ENCODE measurements at regions not wholly inside any gene's neighbourhood (a gene's known extent, or its start where the extent isn't known, plus 50 kb on each side); places are given as distances from the start of the nearest gene placed in this dataset.

DNA sequence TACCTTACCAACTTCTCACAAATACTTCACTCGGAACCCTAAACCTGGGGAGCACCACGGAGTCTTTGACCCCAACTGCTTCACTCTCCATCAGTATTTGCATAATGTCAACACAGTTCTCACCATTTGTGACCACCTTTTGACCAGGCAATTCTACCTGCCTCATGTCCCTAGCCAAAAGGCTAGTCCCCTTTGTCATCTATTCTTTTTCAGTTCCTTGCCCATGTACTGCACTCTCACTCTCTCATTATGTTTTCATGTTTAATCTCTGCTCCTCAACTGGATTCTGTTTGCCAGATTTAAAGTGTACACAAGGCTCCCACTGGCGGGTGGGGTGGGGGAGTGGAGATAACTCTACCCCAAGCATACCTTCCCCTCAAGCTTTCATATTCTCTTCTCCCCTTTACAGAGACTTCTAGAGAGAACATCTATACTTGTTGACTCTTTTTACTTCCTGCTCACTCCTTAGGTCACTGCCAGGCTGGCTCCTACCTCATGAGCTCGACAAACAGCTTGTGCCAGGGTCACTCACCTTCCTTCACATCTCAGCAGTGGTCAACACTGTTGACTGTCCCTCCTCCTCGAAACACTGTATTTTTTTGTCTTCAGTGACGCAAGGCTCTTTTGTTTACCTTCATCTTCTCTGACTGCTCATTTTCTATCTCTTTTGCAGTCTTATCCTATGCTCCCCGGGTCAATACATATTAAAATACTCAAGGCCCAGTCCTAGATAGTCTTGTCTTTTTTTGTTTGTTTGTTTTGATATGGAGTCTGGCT lies 88.7 kb upstream of the MAP4K3 start (continued):
- TF ChIP-seq, protein P1, sequence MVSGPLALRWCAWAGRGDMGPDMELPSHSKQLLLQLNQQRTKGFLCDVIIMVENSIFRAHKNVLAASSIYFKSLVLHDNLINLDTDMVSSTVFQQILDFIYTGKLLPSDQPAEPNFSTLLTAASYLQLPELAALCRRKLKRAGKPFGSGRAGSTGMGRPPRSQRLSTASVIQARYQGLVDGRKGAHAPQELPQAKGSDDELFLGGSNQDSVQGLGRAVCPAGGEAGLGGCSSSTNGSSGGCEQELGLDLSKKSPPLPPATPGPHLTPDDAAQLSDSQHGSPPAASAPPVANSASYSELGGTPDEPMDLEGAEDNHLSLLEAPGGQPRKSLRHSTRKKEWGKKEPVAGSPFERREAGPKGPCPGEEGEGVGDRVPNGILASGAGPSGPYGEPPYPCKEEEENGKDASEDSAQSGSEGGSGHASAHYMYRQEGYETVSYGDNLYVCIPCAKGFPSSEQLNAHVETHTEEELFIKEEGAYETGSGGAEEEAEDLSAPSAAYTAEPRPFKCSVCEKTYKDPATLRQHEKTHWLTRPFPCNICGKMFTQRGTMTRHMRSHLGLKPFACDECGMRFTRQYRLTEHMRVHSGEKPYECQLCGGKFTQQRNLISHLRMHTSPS (CRISPR knock-in tag; IDR thresholded peaks at IDR 0.05; ENCODE audit: low read depth), result peak; percentile 33; the same call in 1 of the 2 replicates
- TF ChIP-seq U2AF1 (optimal IDR thresholded peaks at IDR 0.05; ENCODE audit: low read depth, low read length) (no peak), MEF2D (CRISPR knock-in tag; IDR thresholded peaks at IDR 0.05) (no peak), CC2D1A (CRISPR knock-in tag; IDR thresholded peaks at IDR 0.05) (no peak), ZKSCAN8 (CRISPR knock-in tag; IDR thresholded peaks at IDR 0.05; ENCODE audit: borderline replicate concordance) (no peak; the same call in 1 of the 2 replicates), MIER3 (CRISPR knock-in tag; IDR thresholded peaks at IDR 0.05; ENCODE audit: borderline replicate concordance) (peak; percentile 54; the same call in 1 of the 2 replicates), SIX1 (CRISPR knock-in tag; IDR thresholded peaks at IDR 0.05; ENCODE audit: borderline replicate concordance) (no peak), ZNF557 (CRISPR knock-in tag; IDR thresholded peaks at IDR 0.05) (no peak), ZNF251 (CRISPR knock-in tag; IDR thresholded peaks at IDR 0.05) (no peak), MTA1 (CRISPR knock-in tag; IDR thresholded peaks at IDR 0.05; ENCODE audit: borderline replicate concordance) (no peak), RARA (CRISPR knock-in tag; IDR thresholded peaks at IDR 0.05) (peak; percentile 63; the same call in 1 of the 2 replicates), ZBTB1 (CRISPR knock-in tag; IDR thresholded peaks at IDR 0.05; ENCODE audit: borderline replicate concordance) (no peak), ZNF354B (CRISPR knock-in tag; IDR thresholded peaks at IDR 0.05) (no peak), RFX5 (IDR thresholded peaks at IDR 0.05; ENCODE audit: low read depth, low read length) (no peak), ZNF569 (CRISPR knock-in tag; IDR thresholded peaks at IDR 0.05; ENCODE audit: borderline replicate concordance) (no peak), CBX5 (CRISPR knock-in tag; IDR thresholded peaks at IDR 0.05; ENCODE audit: borderline replicate concordance) (0 out of 2 replicates have a peak, but pooled peaks have one; percentile 48)
- TF ChIP-seq, protein P2, sequence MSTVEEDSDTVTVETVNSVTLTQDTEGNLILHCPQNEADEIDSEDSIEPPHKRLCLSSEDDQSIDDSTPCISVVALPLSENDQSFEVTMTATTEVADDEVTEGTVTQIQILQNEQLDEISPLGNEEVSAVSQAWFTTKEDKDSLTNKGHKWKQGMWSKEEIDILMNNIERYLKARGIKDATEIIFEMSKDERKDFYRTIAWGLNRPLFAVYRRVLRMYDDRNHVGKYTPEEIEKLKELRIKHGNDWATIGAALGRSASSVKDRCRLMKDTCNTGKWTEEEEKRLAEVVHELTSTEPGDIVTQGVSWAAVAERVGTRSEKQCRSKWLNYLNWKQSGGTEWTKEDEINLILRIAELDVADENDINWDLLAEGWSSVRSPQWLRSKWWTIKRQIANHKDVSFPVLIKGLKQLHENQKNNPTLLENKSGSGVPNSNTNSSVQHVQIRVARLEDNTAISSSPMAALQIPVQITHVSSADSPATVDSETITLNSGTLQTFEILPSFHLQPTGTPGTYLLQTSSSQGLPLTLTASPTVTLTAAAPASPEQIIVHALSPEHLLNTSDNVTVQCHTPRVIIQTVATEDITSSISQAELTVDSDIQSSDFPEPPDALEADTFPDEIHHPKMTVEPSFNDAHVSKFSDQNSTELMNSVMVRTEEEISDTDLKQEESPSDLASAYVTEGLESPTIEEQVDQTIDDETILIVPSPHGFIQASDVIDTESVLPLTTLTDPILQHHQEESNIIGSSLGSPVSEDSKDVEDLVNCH (CRISPR knock-in tag; IDR thresholded peaks at IDR 0.05), result no peak
- TF ChIP-seq, protein P3, sequence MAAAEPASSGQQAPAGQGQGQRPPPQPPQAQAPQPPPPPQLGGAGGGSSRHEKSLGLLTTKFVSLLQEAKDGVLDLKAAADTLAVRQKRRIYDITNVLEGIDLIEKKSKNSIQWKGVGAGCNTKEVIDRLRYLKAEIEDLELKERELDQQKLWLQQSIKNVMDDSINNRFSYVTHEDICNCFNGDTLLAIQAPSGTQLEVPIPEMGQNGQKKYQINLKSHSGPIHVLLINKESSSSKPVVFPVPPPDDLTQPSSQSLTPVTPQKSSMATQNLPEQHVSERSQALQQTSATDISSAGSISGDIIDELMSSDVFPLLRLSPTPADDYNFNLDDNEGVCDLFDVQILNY (CRISPR knock-in tag; conservative IDR thresholded peaks at IDR 0.05), result no peak
- TF ChIP-seq, protein P4, sequence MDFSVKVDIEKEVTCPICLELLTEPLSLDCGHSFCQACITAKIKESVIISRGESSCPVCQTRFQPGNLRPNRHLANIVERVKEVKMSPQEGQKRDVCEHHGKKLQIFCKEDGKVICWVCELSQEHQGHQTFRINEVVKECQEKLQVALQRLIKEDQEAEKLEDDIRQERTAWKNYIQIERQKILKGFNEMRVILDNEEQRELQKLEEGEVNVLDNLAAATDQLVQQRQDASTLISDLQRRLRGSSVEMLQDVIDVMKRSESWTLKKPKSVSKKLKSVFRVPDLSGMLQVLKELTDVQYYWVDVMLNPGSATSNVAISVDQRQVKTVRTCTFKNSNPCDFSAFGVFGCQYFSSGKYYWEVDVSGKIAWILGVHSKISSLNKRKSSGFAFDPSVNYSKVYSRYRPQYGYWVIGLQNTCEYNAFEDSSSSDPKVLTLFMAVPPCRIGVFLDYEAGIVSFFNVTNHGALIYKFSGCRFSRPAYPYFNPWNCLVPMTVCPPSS (IDR thresholded peaks at IDR 0.05), result no peak
- TF ChIP-seq, protein P5, sequence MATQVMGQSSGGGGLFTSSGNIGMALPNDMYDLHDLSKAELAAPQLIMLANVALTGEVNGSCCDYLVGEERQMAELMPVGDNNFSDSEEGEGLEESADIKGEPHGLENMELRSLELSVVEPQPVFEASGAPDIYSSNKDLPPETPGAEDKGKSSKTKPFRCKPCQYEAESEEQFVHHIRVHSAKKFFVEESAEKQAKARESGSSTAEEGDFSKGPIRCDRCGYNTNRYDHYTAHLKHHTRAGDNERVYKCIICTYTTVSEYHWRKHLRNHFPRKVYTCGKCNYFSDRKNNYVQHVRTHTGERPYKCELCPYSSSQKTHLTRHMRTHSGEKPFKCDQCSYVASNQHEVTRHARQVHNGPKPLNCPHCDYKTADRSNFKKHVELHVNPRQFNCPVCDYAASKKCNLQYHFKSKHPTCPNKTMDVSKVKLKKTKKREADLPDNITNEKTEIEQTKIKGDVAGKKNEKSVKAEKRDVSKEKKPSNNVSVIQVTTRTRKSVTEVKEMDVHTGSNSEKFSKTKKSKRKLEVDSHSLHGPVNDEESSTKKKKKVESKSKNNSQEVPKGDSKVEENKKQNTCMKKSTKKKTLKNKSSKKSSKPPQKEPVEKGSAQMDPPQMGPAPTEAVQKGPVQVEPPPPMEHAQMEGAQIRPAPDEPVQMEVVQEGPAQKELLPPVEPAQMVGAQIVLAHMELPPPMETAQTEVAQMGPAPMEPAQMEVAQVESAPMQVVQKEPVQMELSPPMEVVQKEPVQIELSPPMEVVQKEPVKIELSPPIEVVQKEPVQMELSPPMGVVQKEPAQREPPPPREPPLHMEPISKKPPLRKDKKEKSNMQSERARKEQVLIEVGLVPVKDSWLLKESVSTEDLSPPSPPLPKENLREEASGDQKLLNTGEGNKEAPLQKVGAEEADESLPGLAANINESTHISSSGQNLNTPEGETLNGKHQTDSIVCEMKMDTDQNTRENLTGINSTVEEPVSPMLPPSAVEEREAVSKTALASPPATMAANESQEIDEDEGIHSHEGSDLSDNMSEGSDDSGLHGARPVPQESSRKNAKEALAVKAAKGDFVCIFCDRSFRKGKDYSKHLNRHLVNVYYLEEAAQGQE (IDR thresholded peaks at IDR 0.05; ENCODE audit: borderline replicate concordance in 1 of 2, low read depth in 1 of 2, low read length in 2 of 2), result 0 out of 4 replicates have a peak, but pooled peaks of 1 of the 2 experiments have one; percentile 9
